ENCODE measurements at regions not wholly inside any gene's neighbourhood (a gene's known extent, or its start where the extent isn't known, plus 50 kb on each side); places are given as distances from the start of the nearest gene placed in this dataset.

GRCh38 chr3:188041193-188041592, 112.8 kb upstream of the LPP start:
- H3K27ac Mint-ChIP-seq: no peak overlapping the region

GRCh38 chr3:188041895-188042294, 112.1 kb upstream of the LPP start:
- TF ChIP-seq CTCF (conservative IDR thresholded peaks at IDR 0.05): no peak
- H3K27me3 Mint-ChIP-seq: peaks cover 9% of the 10 kb centered on the region
- H3K36me3 Mint-ChIP-seq: no peaks in the 10 kb centered on the region
- peak overlapping the region; percentile 22 for H3K27ac Mint-ChIP-seq
- DNase-seq (ENCODE audit: extremely low spot score, unreplicated experiment): no peak
- H3K9me3 Mint-ChIP-seq: no peaks in the 10 kb centered on the region
- H3K4me1 Mint-ChIP-seq (ENCODE audit: unreplicated experiment): peaks cover 17% of the 10 kb centered on the region
- no peak overlapping the region for H3K4me3 Mint-ChIP-seq

More at GRCh38 chr3:188041193-188041592, 112.8 kb upstream of the LPP start:
- peaks cover 9% of the 10 kb centered on the region for H3K27me3 Mint-ChIP-seq
- H3K4me3 Mint-ChIP-seq: no peak overlapping the region
- no peaks in the 10 kb centered on the region for H3K36me3 Mint-ChIP-seq
- DNase-seq (ENCODE audit: extremely low spot score, unreplicated experiment): no peak
- peaks cover 21% of the 10 kb centered on the region for H3K4me1 Mint-ChIP-seq (ENCODE audit: unreplicated experiment)
- no peaks in the 10 kb centered on the region for H3K9me3 Mint-ChIP-seq
- TF ChIP-seq CTCF (conservative IDR thresholded peaks at IDR 0.05): no peak

- no peak for DNase-seq (ENCODE audit: extremely low spot score, unreplicated experiment)
- Mint-ChIP-seq H3K4me1 (ENCODE audit: unreplicated experiment) (peaks cover 11% of the 10 kb centered on the region), H3K9me3 (no peaks in the 10 kb centered on the region), H3K27ac (peak overlapping the region; percentile 22), H3K27me3 (peaks cover 9% of the 10 kb centered on the region), H3K36me3 (no peaks in the 10 kb centered on the region), H3K4me3 (no peak overlapping the region)
- TF ChIP-seq CTCF (conservative IDR thresholded peaks at IDR 0.05): no peak
These were observed 111.5 kb upstream of the LPP start for GRCh38 chr3:188042466-188042865.

- H3K4me1 Mint-ChIP-seq (ENCODE audit: unreplicated experiment): peaks cover 3% of the 10 kb centered on the region
- TF ChIP-seq CTCF (conservative IDR thresholded peaks at IDR 0.05): no peak
- peaks cover 9% of the 10 kb centered on the region for H3K27me3 Mint-ChIP-seq
- no peak overlapping the region for H3K4me3 Mint-ChIP-seq
- no peak overlapping the region for H3K27ac Mint-ChIP-seq
- H3K9me3 Mint-ChIP-seq: no peaks in the 10 kb centered on the region
- no peak for DNase-seq (ENCODE audit: extremely low spot score, unreplicated experiment)
- H3K36me3 Mint-ChIP-seq: no peaks in the 10 kb centered on the region
These were observed 110.1 kb upstream of the LPP start for GRCh38 chr3:188043891-188044290.

GRCh38 chr3:188046561-188047211, 107.3 kb upstream of the LPP start:
- H3K27ac Mint-ChIP-seq: no peak overlapping the region
- no peaks in the 10 kb centered on the region for H3K9me3 Mint-ChIP-seq
- no peaks in the 10 kb centered on the region for H3K36me3 Mint-ChIP-seq
- DNase-seq (ENCODE audit: extremely low spot score, unreplicated experiment): no peak
- no peak overlapping the region for H3K4me3 Mint-ChIP-seq
- no peak for TF ChIP-seq CTCF (conservative IDR thresholded peaks at IDR 0.05)
- H3K4me1 Mint-ChIP-seq (ENCODE audit: unreplicated experiment): peaks cover 5% of the 10 kb centered on the region
- peaks cover 5% of the 10 kb centered on the region for H3K27me3 Mint-ChIP-seq
